ENCODE measurements at regions not wholly inside any gene's neighbourhood (a gene's known extent, or its start where the extent isn't known, plus 50 kb on each side); places are given as distances from the start of the nearest gene placed in this dataset.
A peak's percentile ranks its signal among the peaks of the same experiment; 100 is the strongest.

DNA sequence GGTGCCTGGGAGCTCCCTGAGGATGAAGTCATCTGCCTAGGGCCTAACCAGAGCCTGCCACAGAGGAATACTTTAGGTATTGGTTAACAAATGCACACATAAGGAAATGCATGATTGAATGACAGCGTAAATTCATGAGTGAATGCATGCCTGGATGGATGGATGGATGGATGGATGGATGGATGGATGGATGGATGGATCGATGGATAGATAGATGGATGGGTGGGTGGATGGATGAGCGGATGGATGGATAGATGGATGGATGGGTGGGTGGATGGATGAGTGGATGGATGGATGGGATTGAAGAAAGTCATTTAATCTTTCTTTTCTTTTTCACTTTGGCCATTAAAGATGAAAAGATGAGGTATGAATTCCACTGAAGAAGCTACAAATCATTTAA lies 111.9 kb upstream of the SIRPG start:
- DNase-seq (ENCODE audit: low spot score): no peak
- TF ChIP-seq, protein P1, sequence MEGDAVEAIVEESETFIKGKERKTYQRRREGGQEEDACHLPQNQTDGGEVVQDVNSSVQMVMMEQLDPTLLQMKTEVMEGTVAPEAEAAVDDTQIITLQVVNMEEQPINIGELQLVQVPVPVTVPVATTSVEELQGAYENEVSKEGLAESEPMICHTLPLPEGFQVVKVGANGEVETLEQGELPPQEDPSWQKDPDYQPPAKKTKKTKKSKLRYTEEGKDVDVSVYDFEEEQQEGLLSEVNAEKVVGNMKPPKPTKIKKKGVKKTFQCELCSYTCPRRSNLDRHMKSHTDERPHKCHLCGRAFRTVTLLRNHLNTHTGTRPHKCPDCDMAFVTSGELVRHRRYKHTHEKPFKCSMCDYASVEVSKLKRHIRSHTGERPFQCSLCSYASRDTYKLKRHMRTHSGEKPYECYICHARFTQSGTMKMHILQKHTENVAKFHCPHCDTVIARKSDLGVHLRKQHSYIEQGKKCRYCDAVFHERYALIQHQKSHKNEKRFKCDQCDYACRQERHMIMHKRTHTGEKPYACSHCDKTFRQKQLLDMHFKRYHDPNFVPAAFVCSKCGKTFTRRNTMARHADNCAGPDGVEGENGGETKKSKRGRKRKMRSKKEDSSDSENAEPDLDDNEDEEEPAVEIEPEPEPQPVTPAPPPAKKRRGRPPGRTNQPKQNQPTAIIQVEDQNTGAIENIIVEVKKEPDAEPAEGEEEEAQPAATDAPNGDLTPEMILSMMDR (IDR thresholded peaks at IDR 0.05; ENCODE audit: extremely low read depth, missing control alignments): no peak

DNA sequence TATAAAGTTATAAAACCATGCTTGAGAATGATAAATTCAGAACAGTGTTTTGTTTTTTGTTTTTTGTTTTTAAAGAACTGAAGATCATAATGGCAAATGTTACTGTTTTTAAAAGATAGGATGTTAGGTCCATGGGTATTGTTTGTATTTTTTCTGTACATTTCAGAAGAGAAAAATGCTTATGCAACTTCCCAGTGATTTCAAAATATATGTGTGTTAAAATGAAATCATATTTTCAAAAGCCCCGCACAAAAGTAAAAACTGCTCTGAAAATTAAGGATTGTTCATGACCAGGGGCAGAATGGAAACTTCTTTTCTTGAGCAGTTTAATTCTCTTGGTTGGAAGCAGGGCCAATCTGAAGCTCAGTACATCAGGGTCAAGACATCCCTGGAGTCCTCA lies 109.2 kb upstream of the SIRPG start:
- no peak for DNase-seq (ENCODE audit: low spot score)
- TF ChIP-seq, protein P1 (IDR thresholded peaks at IDR 0.05; ENCODE audit: extremely low read depth, missing control alignments): no peak

DNA sequence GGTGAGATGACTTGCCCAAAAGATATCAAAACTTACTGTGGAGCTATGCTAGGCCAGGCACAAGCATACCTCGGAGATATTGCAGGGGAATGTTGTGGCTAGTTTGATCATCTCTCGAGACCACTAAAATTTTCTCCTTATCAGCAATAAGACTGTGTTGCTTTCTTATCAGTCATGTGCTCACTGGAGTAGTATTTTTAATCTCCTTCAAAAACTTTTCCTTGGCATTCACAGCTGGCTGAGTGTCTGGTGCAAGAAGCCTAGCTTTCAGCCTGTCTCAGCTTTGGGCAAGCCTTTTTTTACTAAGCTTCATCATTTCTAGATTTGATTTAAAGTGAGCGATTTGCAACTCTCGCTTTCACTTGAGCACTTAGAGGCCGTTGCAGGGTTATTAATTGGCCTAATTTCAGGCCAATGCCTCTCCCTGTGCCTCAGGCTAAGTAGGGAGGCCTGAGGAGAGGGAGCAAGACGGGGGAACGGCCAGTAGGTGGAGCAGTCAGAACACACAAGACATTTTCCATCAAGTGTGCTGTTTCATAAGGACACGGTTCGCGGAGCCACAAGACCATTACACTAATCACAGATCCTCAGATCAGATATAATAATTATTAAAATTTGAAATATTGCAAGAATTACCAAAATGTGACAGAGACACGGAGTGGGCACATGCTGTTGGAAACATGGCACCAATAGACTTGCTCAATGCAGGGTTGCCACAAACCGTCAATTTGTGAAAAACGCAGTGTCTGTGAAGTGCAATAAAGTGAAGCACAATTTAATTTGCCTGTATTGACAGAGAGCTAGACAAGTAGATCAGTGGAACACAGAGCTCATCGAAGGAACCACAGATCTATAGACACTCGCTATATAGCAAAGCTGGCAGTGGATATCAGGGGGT lies 106.8 kb upstream of the SIRPG start:
- TF ChIP-seq, protein P1 (IDR thresholded peaks at IDR 0.05; ENCODE audit: extremely low read depth, missing control alignments): peak; percentile 89

DNA sequence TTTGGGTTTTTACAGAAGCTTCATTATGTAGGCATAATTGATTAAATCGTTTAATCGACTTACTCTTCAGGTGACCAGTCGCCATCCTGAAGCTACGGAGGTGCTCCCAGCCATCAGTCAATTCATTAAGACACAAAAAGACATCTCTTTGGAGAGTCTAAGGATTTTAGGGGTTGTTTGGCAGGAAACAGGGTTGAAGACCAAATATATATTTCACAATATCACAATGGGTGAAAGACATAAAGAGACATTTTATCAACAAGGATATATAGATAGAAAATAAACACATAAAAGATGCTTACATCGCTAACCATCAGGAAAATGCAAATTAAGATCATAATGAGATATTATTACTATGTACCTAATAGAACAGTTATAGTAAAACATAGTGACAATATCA lies 104.0 kb upstream of the SIRPG start:
- TF ChIP-seq, protein P1 (IDR thresholded peaks at IDR 0.05; ENCODE audit: extremely low read depth, missing control alignments): no peak

More for the DNA sequence above, 106.8 kb upstream of the SIRPG start:
- peak; percentile 69 for DNase-seq (ENCODE audit: low spot score)

DNA sequence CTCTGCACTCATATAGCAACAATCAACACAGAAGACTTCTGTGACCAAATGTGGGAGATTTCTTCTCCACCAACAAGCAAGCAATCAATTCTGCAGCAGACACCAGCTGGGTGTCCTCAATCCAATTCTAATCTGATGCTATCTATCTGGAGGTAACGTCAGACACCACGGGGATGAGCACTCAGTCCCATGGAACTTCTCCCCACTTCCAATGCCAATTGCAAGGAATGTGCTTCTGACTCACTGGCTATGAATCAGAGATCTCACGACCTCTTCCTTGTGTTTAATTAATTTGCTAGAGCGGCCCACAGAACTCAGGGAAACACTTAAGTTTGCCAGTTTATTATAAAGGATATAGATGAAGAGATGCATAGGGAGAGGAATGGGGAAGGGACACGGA lies 103.5 kb upstream of the SIRPG start:
- TF ChIP-seq, protein P1 (IDR thresholded peaks at IDR 0.05; ENCODE audit: extremely low read depth, missing control alignments): no peak
- DNase-seq (ENCODE audit: low spot score): no peak

More for the DNA sequence above, 104.0 kb upstream of the SIRPG start:
- DNase-seq (ENCODE audit: low spot score): no peak

DNA sequence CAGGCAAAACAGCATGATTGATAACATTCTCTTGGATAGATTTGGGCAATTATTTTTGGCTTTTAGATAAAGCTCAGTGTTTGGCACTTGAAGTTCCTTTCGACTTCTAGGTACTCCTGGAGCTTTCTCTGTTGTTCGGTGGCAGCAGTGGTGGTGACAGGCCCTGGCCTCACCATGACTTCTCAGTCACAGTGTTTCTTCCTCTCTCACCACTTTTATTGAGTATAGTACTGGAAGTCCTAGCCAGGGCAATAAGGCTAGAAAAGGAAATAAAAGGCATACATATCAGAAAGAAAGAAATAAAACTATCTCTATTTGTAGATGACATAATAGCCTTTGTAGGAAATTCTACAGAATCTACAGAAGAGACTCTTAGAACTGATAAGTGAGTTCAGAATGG lies 101.2 kb upstream of the SIRPG start:
- TF ChIP-seq, protein P1 (IDR thresholded peaks at IDR 0.05; ENCODE audit: extremely low read depth, missing control alignments): no peak
- DNase-seq (ENCODE audit: low spot score): no peak

DNA sequence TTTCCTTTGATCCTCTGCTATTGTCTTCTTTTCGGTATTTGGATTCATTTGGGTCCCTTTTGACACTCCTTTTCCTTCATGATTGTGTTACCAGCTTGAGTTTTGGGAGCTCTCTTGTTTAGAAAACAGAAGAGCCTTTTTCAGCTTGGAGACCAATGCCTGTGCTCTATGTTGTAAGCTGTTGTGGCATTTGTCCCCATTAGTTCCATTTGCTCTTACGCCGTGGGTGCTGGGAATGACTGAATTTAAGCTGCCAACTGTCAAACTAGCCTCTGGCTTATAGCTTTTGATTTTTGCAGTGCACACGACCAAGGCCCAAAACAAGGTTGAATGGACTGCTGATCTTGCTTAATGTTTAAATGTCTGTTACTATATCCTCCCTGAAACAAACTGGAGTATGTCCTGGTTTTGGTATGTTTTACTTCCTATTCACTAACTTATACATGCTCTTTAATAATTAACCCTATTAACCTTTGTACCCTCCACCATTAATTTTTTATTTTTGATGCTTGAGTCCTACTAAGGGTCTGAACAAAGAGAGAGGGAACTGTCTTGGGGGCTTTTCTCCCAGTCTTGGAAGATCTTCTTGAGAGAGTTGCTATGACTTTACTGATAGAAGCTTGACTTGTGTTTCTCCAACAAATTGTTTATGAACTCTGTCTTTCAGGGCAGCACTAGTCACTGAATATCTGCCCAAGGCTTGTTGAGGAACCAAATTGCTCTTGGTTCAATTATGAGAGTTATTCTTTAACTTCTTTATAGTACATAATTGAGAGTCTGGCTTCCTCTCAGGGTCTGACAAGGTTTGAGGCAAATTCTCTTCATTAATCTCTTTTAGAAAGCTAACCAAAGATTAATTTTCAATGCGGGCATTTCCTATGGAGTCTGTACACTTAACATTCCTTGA lies 100.3 kb upstream of the SIRPG start:
- TF ChIP-seq, protein P1 (IDR thresholded peaks at IDR 0.05; ENCODE audit: extremely low read depth, missing control alignments): no peak
- DNase-seq (ENCODE audit: low spot score): no peak

Measured in GM20000 (cell line).